Non-pigmented ciliary epithelial cell (primary cell): ENCODE measurements at regions not wholly inside any gene's neighbourhood (a gene's known extent, or its start where the extent isn't known, plus 50 kb on each side); places are given as distances from the start of the nearest gene placed in this dataset.

ENCODE experiments used
- DNase-seq: peaks from one replicate; pipeline ENCODE4 v3.0.0-alpha.2; 2010; ENCODE audit warnings: low read depth

DNA sequence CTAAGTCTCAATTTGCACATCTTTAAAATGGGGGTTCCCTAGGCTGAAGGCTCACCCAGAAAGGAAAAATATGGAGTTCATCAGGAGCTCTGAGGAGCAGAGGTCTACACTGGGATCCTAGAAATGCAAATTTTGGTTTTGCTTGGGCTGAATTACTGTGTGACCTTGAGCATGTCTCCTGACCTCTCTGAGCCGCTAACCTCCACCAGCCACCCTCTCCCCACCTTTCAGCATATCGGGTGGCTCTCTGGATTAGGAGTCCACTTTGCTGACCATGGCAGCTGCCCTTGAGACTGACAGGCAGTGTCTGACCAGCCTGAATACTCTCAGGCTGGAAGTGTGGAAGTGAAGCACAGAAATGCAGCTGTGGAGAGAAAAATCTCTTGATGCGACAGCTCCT, 165.9 kb upstream of the LRFN2 start:
- DNase-seq = no peak

GRCh38 chr6:40744835-40745234, 157.7 kb upstream of the LRFN2 start:
- no peak for DNase-seq

GRCh38 chr6:40743690-40744446, 156.7 kb upstream of the LRFN2 start:
- DNase-seq = no peak

- no peak for DNase-seq
Observed at GRCh38 chr6:40743226-40743625, 156.1 kb upstream of the LRFN2 start.

- no peak for DNase-seq
Observed at GRCh38 chr6:40740518-40740917, 153.4 kb upstream of the LRFN2 start.

- DNase-seq = no peak
Observed at GRCh38 chr6:40738551-40739193, 151.5 kb upstream of the LRFN2 start.

GRCh38 chr6:40735521-40735920, 148.4 kb upstream of the LRFN2 start:
- DNase-seq = no peak

DNA sequence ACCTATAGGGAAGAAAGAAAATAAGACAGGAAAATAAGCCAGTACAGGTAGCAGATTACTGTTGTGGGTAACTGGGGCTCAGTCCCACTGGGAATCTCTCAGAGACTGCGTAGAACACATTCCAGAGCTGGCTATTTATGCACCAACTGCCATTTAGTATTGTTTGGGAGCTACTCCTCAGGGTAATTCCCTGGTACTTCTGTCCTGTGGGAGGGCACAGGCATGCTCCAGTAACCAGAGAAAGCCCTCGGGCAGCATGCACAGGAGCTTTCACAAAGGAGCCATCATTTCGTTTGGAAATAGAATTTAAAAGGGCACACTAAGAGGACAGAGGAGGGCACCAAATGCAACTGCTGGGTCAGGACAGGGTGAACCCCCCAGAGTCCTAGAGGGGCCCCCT, 148.0 kb upstream of the LRFN2 start:
- DNase-seq = no peak

GRCh38 chr6:40734607-40735006, 147.4 kb upstream of the LRFN2 start:
- DNase-seq = no peak

DNA sequence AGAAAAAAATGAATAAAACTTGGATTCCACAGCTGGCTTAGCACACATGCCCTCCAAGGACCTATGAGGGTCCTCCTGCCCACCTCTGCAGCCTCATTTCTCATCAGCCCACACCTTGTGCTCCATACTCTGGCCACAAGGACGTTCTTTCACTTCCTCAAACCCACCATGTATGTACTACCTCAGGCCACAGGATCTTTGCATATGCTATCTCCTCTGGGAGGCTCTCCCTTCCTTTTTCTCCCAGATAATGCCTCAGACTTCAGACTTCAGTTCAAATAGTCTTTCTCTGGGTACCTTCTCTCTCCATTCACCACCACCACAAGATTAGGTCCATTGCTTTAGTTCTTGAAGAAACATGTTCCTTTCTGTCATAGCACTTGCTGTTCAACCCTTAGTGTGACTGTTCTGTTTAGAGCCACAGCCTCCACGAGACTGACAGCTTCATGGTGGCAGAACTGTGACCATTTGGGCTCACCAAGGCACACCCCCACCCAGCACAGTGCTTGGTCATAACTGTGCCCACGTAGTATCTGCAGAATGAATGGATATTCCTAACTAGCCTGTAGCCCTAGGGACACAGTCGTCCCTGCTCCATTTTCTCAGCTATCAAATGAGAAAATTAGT, 146.7 kb upstream of the LRFN2 start:
- DNase-seq = no peak

GRCh38 chr6:40733290-40733689, 146.1 kb upstream of the LRFN2 start:
- DNase-seq = peak; percentile 5

- no peak for DNase-seq
Observed at GRCh38 chr6:40732878-40733277, 145.7 kb upstream of the LRFN2 start.

DNA sequence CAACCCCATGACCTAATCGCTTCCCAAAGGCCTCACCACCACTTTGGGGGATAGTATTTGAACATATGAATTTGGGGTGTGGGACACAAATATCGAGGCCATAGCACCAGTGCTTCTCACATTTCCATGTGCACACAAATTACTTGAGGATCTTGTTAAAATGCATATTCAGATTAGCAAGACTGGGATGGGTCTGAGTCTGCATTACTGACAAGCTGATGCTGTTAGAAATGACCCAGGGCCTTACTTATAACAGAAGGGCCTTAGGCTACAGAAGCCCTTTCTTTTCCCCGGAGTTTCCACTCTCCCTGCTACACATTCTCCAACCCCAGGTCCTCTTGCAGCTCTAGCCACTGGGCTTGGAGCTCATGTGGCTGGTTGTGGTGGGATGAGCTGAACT, 141.5 kb upstream of the LRFN2 start:
- DNase-seq = no peak

DNA sequence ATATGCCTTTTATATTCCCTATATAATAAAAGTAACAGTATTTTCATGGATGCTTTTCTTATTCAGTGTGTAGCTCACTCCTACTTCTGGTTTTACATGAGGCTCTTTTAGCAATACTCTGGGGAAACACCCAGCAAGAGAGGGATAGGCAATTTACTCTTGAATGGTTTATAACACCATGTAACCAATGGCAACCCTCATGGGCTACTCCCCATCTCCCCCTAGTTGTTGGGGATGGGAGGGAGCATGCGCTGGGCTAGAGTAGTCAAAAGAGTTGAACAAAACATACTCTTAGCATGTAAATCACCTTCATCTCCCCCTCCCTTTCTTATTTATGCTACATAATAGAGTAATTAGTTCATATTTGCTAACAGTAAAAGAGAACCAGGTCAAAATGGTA, 140.1 kb upstream of the LRFN2 start:
- DNase-seq = no peak

- no peak for DNase-seq
Observed at GRCh38 chr6:40726853-40727252, 139.7 kb upstream of the LRFN2 start.

DNA sequence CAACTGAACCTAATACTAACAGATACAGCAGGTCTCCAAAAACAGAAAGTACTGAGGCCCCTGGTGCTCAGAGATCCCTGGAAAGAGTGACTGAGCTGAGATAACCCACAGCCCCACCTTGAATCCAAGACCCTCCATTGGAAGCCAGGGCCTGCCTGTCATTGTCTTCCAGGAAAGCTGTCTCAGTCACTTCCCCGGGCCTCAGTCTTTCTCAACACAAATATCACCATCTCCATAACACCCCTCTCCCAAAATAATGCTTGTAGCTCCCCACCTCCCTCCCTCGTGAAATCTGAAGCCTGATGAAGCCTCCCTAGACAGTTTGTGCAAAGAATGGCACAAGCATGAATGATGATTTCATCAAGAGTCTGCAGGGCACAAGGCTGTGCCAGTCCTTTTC, 138.2 kb upstream of the LRFN2 start:
- DNase-seq = no peak

DNA sequence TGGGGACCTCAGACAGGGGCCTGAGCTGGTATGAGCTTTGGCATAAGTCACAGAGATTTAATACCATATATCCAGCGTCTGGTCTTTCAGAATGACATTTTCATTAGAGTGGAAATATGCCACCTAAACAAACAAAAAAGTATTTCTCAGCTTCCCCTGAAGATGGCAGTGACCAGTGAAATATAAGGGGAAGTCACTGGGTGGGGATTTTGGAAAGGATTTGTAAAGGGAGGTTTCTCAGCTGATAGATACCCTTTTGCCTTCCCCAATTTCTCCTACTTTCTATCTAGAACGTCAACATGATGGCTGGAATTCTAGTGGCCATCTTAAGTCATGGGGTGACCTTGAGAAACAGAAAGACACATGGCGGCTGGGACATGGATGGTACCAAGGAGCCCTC, 137.7 kb upstream of the LRFN2 start:
- no peak for DNase-seq

DNA sequence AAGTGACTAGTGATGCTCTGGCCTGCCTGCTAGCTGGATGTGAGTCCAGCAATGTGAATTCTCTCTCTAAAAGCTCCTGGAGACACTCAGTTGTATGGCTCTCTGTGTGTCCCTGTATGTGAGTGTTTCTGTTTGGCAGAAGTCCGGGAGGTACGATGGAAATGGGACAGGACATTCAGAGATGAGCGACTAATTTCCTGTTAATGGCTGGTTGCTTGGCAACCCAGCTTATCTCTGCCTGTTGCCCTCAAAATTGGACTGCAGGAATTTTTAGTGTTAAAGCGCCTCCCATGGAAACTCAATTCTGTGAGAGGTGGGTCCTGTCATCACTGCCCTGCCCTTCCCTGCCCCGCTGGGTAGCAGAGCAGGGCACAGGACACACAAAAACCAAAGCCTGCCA, 136.8 kb upstream of the LRFN2 start:
- DNase-seq = no peak

- peak; percentile 9 for DNase-seq
Observed at GRCh38 chr6:40722553-40723258, 135.5 kb upstream of the LRFN2 start.

DNA sequence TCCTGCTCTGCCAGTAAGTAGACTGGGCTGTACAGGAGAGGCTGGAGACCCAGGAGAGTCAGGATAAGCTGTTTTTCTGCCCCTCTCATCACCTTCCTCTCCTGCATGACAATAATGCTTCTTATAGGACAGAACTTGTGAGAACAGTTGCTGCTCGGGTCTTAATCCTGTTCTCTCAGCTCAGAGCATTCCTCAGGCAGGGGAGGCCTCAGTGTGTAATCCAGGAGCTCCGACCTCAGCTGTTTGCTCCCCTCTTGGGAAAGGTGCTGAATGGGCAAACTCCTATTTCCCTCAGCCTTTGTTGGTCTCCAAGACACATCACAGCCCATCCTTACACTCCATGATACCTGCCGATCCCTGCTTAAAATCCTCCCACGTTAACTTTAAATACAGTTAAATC, 134.9 kb upstream of the LRFN2 start:
- no peak for DNase-seq

GRCh38 chr6:40721271-40721952, 134.2 kb upstream of the LRFN2 start:
- DNase-seq = no peak

DNA sequence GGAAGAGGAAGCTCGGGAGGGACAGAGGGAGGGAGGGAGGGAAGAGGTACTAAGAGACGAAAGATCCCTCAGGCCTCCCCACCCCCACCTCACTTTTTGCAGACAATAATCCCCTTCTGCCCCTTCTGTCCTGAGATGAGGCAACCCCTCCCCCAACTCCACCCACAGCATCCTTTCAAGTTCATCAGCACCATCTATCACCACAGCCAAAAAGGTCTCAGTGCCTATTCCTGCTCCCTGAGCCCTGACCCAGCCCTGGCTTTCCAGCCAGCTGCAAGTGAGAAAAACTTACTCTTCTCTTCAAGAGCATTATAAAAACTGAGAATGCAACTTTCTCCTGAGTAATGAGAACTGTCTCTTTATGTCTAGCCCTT, 133.2 kb upstream of the LRFN2 start:
- no peak for DNase-seq
